K562 (cell line): ENCODE measurements at regions not wholly inside any gene's neighbourhood (a gene's known extent, or its start where the extent isn't known, plus 50 kb on each side); places are given as distances from the start of the nearest gene placed in this dataset.

Experiments used
- ATAC-seq: fragments of 200-7000 bp; cut with Tn5 transposase; 3 replicates; pipeline ENCODE4 v1.9.1; 2020; ENCODE audit warnings: moderate library complexity
- BruUV-seq: library from RNA; stranded (reverse); fragments of 400-500 nt; replicated peaks from 2 replicates; lab custom pipeline; 2021; lab: Mats Ljungman, UMichigan
- CTCF ChIA-PET: fragments of 300-600 bp; formaldehyde crosslinking; extraction: SDS; loops from one replicate; lab custom pipeline; 2021; ENCODE audit warnings: low intra/inter-chr PET ratio; lab: Yijun Ruan, JAX
- POLR2A ChIA-PET: fragments of 300-600, 350-650 bp; sonication (Branson Sonifier 250); formaldehyde crosslinking; extraction: SDS; loops from one replicate; lab custom pipeline; 2021; ENCODE audit warnings: antibody characterized with exemption, inconsistent platforms; lab: Yijun Ruan, JAX
- DNase-seq, 4 experiments: peaks; one replicate each; pipeline versions ENCODE4 v3.0.0 to v3.0.0-alpha.2; 2011 to 2018; ENCODE audit warnings: low spot score in 3 of 4, mixed read lengths in 3 of 4; ENCODE audit errors: extremely low read depth in 1 of 4
- FAIRE-seq: peaks from 2 replicates; lab custom pipeline; 2011; peaks lifted over from hg19 to GRCh38; lab: Jason Lieb, UNC
- H2AFZ ChIP-seq: 2 replicates; pipeline ENCODE4 v1.6.0; 2011; ENCODE audit warnings: low read depth, low read length, control low read depth, inconsistent platforms
- H3K27ac ChIP-seq: fragments of 200-600 bp; 3 replicates; pipeline ENCODE4 v1.8.0; 2011; ENCODE audit warnings: low read depth, mild to moderate bottlenecking, control low read depth, inconsistent platforms, low read length, moderate library complexity, mixed read lengths; ENCODE audit errors: extremely low read depth
- H3K27me3 ChIP-seq, 2 experiments: fragments of 300-600 bp in 1 of 2; 2 replicates in 1 of 2; 3 replicates in 1 of 2; pipeline versions ENCODE4 v1.6.0 to v1.8.0; 2011; ENCODE audit warnings: inconsistent platforms in 2 of 2, low read length in 2 of 2, mild to moderate bottlenecking in 1 of 2, mixed read lengths in 1 of 2, moderate library complexity in 1 of 2; ENCODE audit not compliant: control insufficient read depth in 2 of 2, insufficient read depth in 2 of 2
- H3K36me3 ChIP-seq: fragments of 300-600 bp; 3 replicates; pipeline ENCODE4 v1.8.0; 2011; ENCODE audit warnings: mild to moderate bottlenecking, low read length, inconsistent platforms; ENCODE audit not compliant: control insufficient read depth, insufficient read depth
- H3K4me1 ChIP-seq, 2 experiments: fragments of 200-600 bp in 1 of 2; replicated peaks in 1 of 2; 2 replicates in 1 of 2; 3 replicates in 1 of 2; pipeline versions ENCODE4 v1.5.1 to v1.8.0; 2011; ENCODE audit warnings: inconsistent platforms in 2 of 2, low read length in 2 of 2, mild to moderate bottlenecking in 1 of 2, mixed read lengths in 1 of 2, moderate library complexity in 1 of 2; ENCODE audit not compliant: control insufficient read depth in 2 of 2, insufficient read depth in 2 of 2
- H3K4me2 ChIP-seq: 2 replicates; pipeline ENCODE4 v1.6.1; 2011; ENCODE audit warnings: low read length, control low read depth, inconsistent platforms, mixed read lengths; ENCODE audit not compliant: insufficient read depth
- H3K4me3 ChIP-seq: fragments of 200-600 bp; sonication (generic), shearing (Covaris generic); 2 replicates; pipeline ENCODE4 v1.5.1; 2016; ENCODE audit warnings: control low read depth, inconsistent platforms
- H3K79me2 ChIP-seq: fragments of 200-600 bp; 3 replicates; pipeline ENCODE4 v1.8.0; 2011; ENCODE audit warnings: low read length, inconsistent platforms; ENCODE audit not compliant: control insufficient read depth, insufficient read depth
- H3K9ac ChIP-seq, 2 experiments: 2 replicates each; pipeline versions ENCODE4 v1.6.0 to v1.6.1; 2011; ENCODE audit warnings: low read depth in 2 of 2, low read length in 2 of 2, control low read depth in 1 of 2, inconsistent platforms in 1 of 2, mild to moderate bottlenecking in 1 of 2, mixed read lengths in 1 of 2; ENCODE audit not compliant: insufficient read depth in 1 of 2
- H3K9me1 ChIP-seq: one replicate; pipeline ENCODE4 v1.6.0; 2011; ENCODE audit warnings: inconsistent platforms, mild to moderate bottlenecking, low read length, moderate library complexity; ENCODE audit not compliant: control insufficient read depth, insufficient read depth
- H3K9me3 ChIP-seq: replicated peaks from 2 replicates; pipeline ENCODE4 v1.5.1; 2011; ENCODE audit warnings: low read depth, low read length, inconsistent platforms; ENCODE audit not compliant: control insufficient read depth, insufficient read depth
- H4K20me1 ChIP-seq: replicated peaks from 2 replicates; pipeline ENCODE4 v1.6.1; 2011; ENCODE audit warnings: low read length, inconsistent platforms, mixed read lengths; ENCODE audit not compliant: control insufficient read depth, insufficient read depth
- CC2D1A ChIP-seq: fragments of 450-650 bp; IDR thresholded peaks from 2 replicates; pipeline ENCODE4 v1.6.1; 2017; ENCODE audit warnings: mild to moderate bottlenecking
- HCFC1 ChIP-seq: IDR thresholded peaks from 2 replicates; pipeline ENCODE4 v1.6.1; 2012; ENCODE audit warnings: low read depth, low read length, improper control_type of control experiment
- HMG20B ChIP-seq: fragments of 250-450 bp; sonication (Bioruptor Pico); IDR thresholded peaks from 2 replicates; pipeline ENCODE4 v1.5.0; 2021; ENCODE audit warnings: mild to moderate bottlenecking
- MEF2A ChIP-seq: IDR thresholded peaks from 2 replicates; pipeline ENCODE4 v1.6.1; 2011; ENCODE audit warnings: low read depth, mild to moderate bottlenecking, low read length, moderate library complexity; ENCODE audit not compliant: control insufficient read depth
- POLR3G ChIP-seq: IDR thresholded peaks from 2 replicates; pipeline ENCODE4 v1.6.1; 2011; ENCODE audit not compliant: insufficient read length, insufficient replicate concordance; ENCODE audit errors: extremely low read depth
- TARDBP ChIP-seq: fragments of 450-650 bp; IDR thresholded peaks from 2 replicates; pipeline ENCODE4 v1.6.1; 2016
- ZNF316 ChIP-seq: fragments of 450-650 bp; IDR thresholded peaks from 2 replicates; pipeline ENCODE4 v1.6.1; 2016
- WGBS: fragments of 100-300 bp; shearing (Covaris generic); methylation state at CpG from one replicate; pipeline ENCODE4 v1.1.6; 2016; ENCODE audit warnings: low coverage, mixed read lengths; ENCODE audit not compliant: insufficient coverage; ENCODE audit errors: missing lambda C conversion rate; 5-methylcytosine and 5-hydroxymethylcytosine counted together
- in situ Hi-C: fragments of 300-500 bp; cut with MboI; formaldehyde crosslinking; loops from 4 replicates; pipeline ENCODE4 v1.15.0; 2018; ENCODE audit warnings: inconsistent platforms, mixed read lengths
- intact Hi-C: fragments of 100-400 bp; cut with micrococcal nuclease; formaldehyde crosslinking; loops from 2 replicates; pipeline ENCODE4 v1.14.2; 2022
- TF ChIP-seq, protein P1 (sequence below), 2 experiments: fragments of 450-650 bp in 1 of 2; sonication (generic) in 1 of 2; formaldehyde crosslinking in 1 of 2; IDR thresholded peaks in 1 of 2; conservative IDR thresholded peaks in 1 of 2; 2 replicates each; pipeline versions ENCODE4 v1.6.1 to v1.8.1; 2016 to 2023; ENCODE audit warnings: mild to moderate bottlenecking in 2 of 2, moderate library complexity in 2 of 2, inconsistent platforms in 1 of 2, missing genetic modification reagents in 1 of 2
- TF ChIP-seq, protein P2 (sequence below): sonication (generic); formaldehyde crosslinking; IDR thresholded peaks from 2 replicates; pipeline ENCODE4 v1.8.1; 2022; ENCODE audit warnings: missing genetic modification reagents

DNA sequence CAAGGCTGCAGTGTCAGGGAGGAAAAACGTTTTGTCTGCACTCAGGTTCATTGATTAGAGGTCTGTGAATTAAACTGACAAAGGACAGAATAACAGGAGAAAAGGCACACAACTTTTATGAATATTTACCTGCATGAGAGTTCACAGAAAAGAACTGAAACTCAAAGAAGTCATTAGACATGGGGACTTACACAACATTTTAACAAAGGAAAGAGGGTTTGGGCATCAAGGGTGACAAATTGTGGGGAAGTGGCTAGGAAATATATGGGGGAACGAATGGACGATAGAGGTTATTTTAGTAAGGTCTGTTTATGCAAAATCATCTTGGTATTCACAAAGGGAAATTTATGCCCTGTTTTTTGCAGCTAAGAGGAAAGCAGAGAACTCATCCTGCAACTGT is 65.6 kb upstream of the C15orf39 start:
- POLR2A ChIA-PET: interaction anchor here (0.6 kb wide), 1 partner anchor 16 kb away, joined by 3 read pairs; no protein-coding TSS in a partner anchor
- no peak overlapping the region for H3K4me2 ChIP-seq
- in situ Hi-C loops: no loop called here

DNA sequence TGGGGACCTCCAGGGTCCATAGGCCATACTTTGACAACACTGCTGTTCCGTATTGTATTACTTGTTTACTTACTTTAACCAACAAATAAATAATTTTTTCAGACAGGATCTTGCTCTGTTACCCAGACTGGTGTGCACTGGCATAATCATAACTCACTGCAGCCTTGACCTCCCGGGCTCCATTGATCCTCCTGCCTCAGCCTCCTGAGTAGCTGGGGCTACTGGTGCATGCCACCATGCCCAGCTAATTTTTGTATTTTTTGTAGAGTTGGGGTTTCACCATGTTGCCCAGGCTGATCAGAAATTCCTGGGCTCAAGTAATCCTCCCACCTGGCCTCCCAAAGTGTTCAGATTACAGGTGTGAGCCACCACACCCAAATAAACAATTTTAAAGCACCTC is 64.9 kb upstream of the C15orf39 start:
- Histone ChIP-seq H3K4me3 (no peak overlapping the region), H3K4me2 (no peak overlapping the region), H3K36me3 (no peaks in the 10 kb centered on the region), H3K79me2 (no peaks in the 10 kb centered on the region), H3K27ac (no peak overlapping the region), H2AFZ (no peak overlapping the region), H3K4me1 (peaks cover 9% of the 10 kb centered on the region in 2 experiments; a peak in 4 of 5 replicates), H3K9ac (no peak overlapping the region), H4K20me1 (no peaks in the 10 kb centered on the region), H3K9me3 (no peaks in the 10 kb centered on the region), H3K27me3 (no peaks in the 10 kb centered on the region), H3K9me1 (no peaks in the 10 kb centered on the region)
- no peak for DNase-seq
- ChIA-PET CTCF (no interaction called here), POLR2A (no interaction called here)
- WGBS: 67% methylated on average over 2 of the region's 2 CpGs
- no peak for ATAC-seq
- FAIRE-seq: no peak
- intact Hi-C loops: no loop called here
- no TSS peak for BruUV-seq
- in situ Hi-C loops: no loop called here
- TF ChIP-seq POLR3G: no peak
- no peak for TF ChIP-seq TARDBP
- TF ChIP-seq, protein P1, sequence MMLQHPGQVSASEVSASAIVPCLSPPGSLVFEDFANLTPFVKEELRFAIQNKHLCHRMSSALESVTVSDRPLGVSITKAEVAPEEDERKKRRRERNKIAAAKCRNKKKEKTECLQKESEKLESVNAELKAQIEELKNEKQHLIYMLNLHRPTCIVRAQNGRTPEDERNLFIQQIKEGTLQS (IDR thresholded peaks at IDR 0.05): no peak
- TF ChIP-seq, protein P1 (CRISPR knock-in tag; conservative IDR thresholded peaks at IDR 0.05): no peak
- TF ChIP-seq HCFC1: no peak
- TF ChIP-seq CC2D1A: no peak
- TF ChIP-seq ZNF316: no peak
- no peak for TF ChIP-seq HMG20B (CRISPR knock-in tag)

More for the DNA sequence above, 65.6 kb upstream of the C15orf39 start:
- FAIRE-seq (no peak), DNase-seq (no peak), ATAC-seq (no peak)
- Histone ChIP-seq H3K36me3 (no peaks in the 10 kb centered on the region), H4K20me1 (no peaks in the 10 kb centered on the region), H3K4me3 (no peak overlapping the region), H3K9ac (no peak overlapping the region), H3K9me1 (no peaks in the 10 kb centered on the region), H3K79me2 (no peaks in the 10 kb centered on the region), H3K9me3 (no peaks in the 10 kb centered on the region), H2AFZ (no peak overlapping the region), H3K27ac (no peak overlapping the region), H3K4me1 (peaks cover 9% of the 10 kb centered on the region in 2 experiments; a peak in 4 of 5 replicates), H3K27me3 (no peaks in the 10 kb centered on the region)
- intact Hi-C loops: no loop called here
- no TSS peak for BruUV-seq
- TF ChIP-seq, protein P2, sequence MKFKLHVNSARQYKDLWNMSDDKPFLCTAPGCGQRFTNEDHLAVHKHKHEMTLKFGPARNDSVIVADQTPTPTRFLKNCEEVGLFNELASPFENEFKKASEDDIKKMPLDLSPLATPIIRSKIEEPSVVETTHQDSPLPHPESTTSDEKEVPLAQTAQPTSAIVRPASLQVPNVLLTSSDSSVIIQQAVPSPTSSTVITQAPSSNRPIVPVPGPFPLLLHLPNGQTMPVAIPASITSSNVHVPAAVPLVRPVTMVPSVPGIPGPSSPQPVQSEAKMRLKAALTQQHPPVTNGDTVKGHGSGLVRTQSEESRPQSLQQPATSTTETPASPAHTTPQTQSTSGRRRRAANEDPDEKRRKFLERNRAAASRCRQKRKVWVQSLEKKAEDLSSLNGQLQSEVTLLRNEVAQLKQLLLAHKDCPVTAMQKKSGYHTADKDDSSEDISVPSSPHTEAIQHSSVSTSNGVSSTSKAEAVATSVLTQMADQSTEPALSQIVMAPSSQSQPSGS (CRISPR knock-in tag): no peak
- TF ChIP-seq MEF2A: no peak
- WGBS: 39% methylated on average over 3 of the region's 3 CpGs
- CTCF ChIA-PET: no interaction called here
